HepG2 (cell line): ENCODE measurements at regions not wholly inside any gene's neighbourhood (a gene's known extent, or its start where the extent isn't known, plus 50 kb on each side); places are given as distances from the start of the nearest gene placed in this dataset.

Experiments
- ATAC-seq: fragments of 200-7000 bp; cut with Tn5 transposase; 3 replicates; pipeline ENCODE4 v1.9.1; 2020; ENCODE audit warnings: mild to moderate bottlenecking, moderate library complexity
- BruUV-seq: library from RNA; stranded (reverse); fragments of 400-500 nt; replicated peaks from 2 replicates; lab custom pipeline; 2021; lab: Mats Ljungman, UMichigan
- CTCF ChIA-PET: fragments of 300-600 bp; formaldehyde crosslinking; extraction: SDS; loops from one replicate; lab custom pipeline; 2021; ENCODE audit warnings: low total read pairs, inconsistent platforms, low intra/inter-chr PET ratio; lab: Yijun Ruan, JAX
- POLR2A ChIA-PET: fragments of 350-600 bp; sonication (Branson Sonifier 250); formaldehyde crosslinking; loops from one replicate; lab custom pipeline; 2020; ENCODE audit warnings: antibody characterized with exemption, inconsistent platforms; lab: Yijun Ruan, JAX
- DNase-seq: peaks from one replicate; pipeline ENCODE4 v3.0.0-alpha.2; 2015; ENCODE audit warnings: low spot score
- FAIRE-seq: peaks from 3 replicates; lab custom pipeline; 2011; peaks lifted over from hg19 to GRCh38; lab: Jason Lieb, UNC
- H2AFZ ChIP-seq: one replicate; pipeline ENCODE4 v1.6.1; 2011; ENCODE audit warnings: low read length, inconsistent platforms
- H3K27ac ChIP-seq: fragments of 300-600 bp; 3 replicates; pipeline ENCODE4 v1.8.0; 2011; ENCODE audit warnings: mixed run types, mild to moderate bottlenecking, mixed read lengths, low read length, inconsistent platforms; ENCODE audit not compliant: insufficient read depth; ENCODE audit errors: extremely low read length
- H3K27me3 ChIP-seq, 2 experiments: fragments of 200-600 bp in 1 of 2; 2 replicates in 1 of 2; 3 replicates in 1 of 2; pipeline versions ENCODE4 v1.6.0 to v1.8.0; 2011; ENCODE audit warnings: low read length in 2 of 2, mild to moderate bottlenecking in 2 of 2, moderate library complexity in 2 of 2, inconsistent platforms in 1 of 2; ENCODE audit not compliant: insufficient read depth in 2 of 2, control insufficient read depth in 1 of 2
- H3K36me3 ChIP-seq, 2 experiments: fragments of 200-600 bp in 1 of 2; replicated peaks in 1 of 2; 2 replicates in 1 of 2; 3 replicates in 1 of 2; pipeline versions ENCODE4 v1.5.1 to v1.8.0; 2011; ENCODE audit warnings: low read length in 2 of 2, inconsistent platforms in 1 of 2; ENCODE audit not compliant: insufficient read depth in 2 of 2, control insufficient read depth in 1 of 2
- H3K4me1 ChIP-seq: 2 replicates; pipeline ENCODE4 v1.5.1; 2012; ENCODE audit warnings: low read length, inconsistent platforms; ENCODE audit not compliant: insufficient read depth
- H3K4me2 ChIP-seq: 2 replicates; pipeline ENCODE4 v1.6.0; 2011; ENCODE audit warnings: low read depth, low read length, inconsistent platforms
- H3K4me3 ChIP-seq, 3 experiments: fragments of 200-600 bp in 1 of 3; sonication (generic), shearing (Covaris generic) in 1 of 3; replicated peaks in 1 of 3; 2 replicates each; pipeline ENCODE4 v1.5.1; 2011 to 2016; ENCODE audit warnings: low read length in 3 of 3, inconsistent platforms in 2 of 3, low read depth in 2 of 3, mild to moderate bottlenecking in 2 of 3, control low read depth in 1 of 3, mixed read lengths in 1 of 3; ENCODE audit not compliant: insufficient read depth in 1 of 3
- H3K79me2 ChIP-seq: one replicate; pipeline ENCODE4 v1.6.1; 2011; ENCODE audit warnings: low read length, inconsistent platforms; ENCODE audit not compliant: insufficient read depth
- H3K9ac ChIP-seq: 2 replicates; pipeline ENCODE4 v1.6.0; 2011; ENCODE audit warnings: mild to moderate bottlenecking, low read depth, low read length, inconsistent platforms; ENCODE audit not compliant: insufficient read depth
- H3K9me3 ChIP-seq: 2 replicates; pipeline ENCODE4 v1.5.1; 2012; ENCODE audit warnings: mild to moderate bottlenecking, low read length
- H4K20me1 ChIP-seq: 2 replicates; pipeline ENCODE4 v1.6.0; 2011; ENCODE audit warnings: inconsistent platforms, mild to moderate bottlenecking, low read length, moderate library complexity; ENCODE audit not compliant: insufficient read depth
- MBD4 ChIP-seq: IDR thresholded peaks from 2 replicates; pipeline ENCODE4 v1.6.1; 2012; ENCODE audit warnings: low read length, inconsistent platforms, borderline replicate concordance
- NR1H2 ChIP-seq: sonication (generic); formaldehyde crosslinking; IDR thresholded peaks from 2 replicates; pipeline ENCODE4 v1.8.1; 2022; ENCODE audit warnings: low read depth, missing genetic modification reagents, borderline replicate concordance
- ZNF629 ChIP-seq: sonication (generic); formaldehyde crosslinking; conservative IDR thresholded peaks from 2 replicates; pipeline ENCODE4 v1.5.0; 2020; ENCODE audit warnings: missing genetic modification reagents
- WGBS: methylation state at CpG from one replicate; pipeline ENCODE4 v1.1.6; 2017; ENCODE audit warnings: low lambda C conversion rate; 5-methylcytosine and 5-hydroxymethylcytosine counted together
- in situ Hi-C: cut with HindIII; loops from 2 replicates; pipeline ENCODE4 v1.10.0; 2017; ENCODE audit warnings: low pct_unique_long_range_greater_than_20kb; ENCODE audit not compliant: extremely low pct_ligation_motif_present
- intact Hi-C: fragments of 100-400 bp; cut with micrococcal nuclease; formaldehyde crosslinking; loops from one replicate; pipeline ENCODE4 v1.10.0; 2022; ENCODE audit not compliant: unreplicated experiment
- TF ChIP-seq, protein P1 (sequence below): sonication (generic); formaldehyde crosslinking; IDR thresholded peaks from 2 replicates; pipeline ENCODE4 v1.4.0; 2020; ENCODE audit warnings: low read depth, missing genetic modification reagents
- TF ChIP-seq, protein P2 (sequence below): sonication (generic); formaldehyde crosslinking; IDR thresholded peaks from 2 replicates; pipeline ENCODE4 v1.8.0; 2022; ENCODE audit warnings: missing genetic modification reagents, mild to moderate bottlenecking, inconsistent platforms, borderline replicate concordance
- TF ChIP-seq, protein P3 (sequence below): sonication (generic); formaldehyde crosslinking; IDR thresholded peaks from 2 replicates; pipeline ENCODE4 v1.5.0; 2020; ENCODE audit warnings: missing genetic modification reagents, mild to moderate bottlenecking, borderline replicate concordance
- TF ChIP-seq, protein P4 (sequence below): sonication (generic); formaldehyde crosslinking; IDR thresholded peaks from 2 replicates; pipeline ENCODE4 v1.4.0; 2020; ENCODE audit warnings: missing genetic modification reagents
- TF ChIP-seq, protein P5 (sequence below): sonication (generic); formaldehyde crosslinking; IDR thresholded peaks from 2 replicates; pipeline ENCODE4 v1.8.1; 2023; ENCODE audit warnings: mild to moderate bottlenecking, missing genetic modification reagents, borderline replicate concordance
- TF ChIP-seq, protein P6 (sequence below): sonication (generic); formaldehyde crosslinking; IDR thresholded peaks from 2 replicates; pipeline ENCODE4 v1.8.0; 2022; ENCODE audit warnings: missing genetic modification reagents, mild to moderate bottlenecking, moderate library complexity, borderline replicate concordance

DNA sequence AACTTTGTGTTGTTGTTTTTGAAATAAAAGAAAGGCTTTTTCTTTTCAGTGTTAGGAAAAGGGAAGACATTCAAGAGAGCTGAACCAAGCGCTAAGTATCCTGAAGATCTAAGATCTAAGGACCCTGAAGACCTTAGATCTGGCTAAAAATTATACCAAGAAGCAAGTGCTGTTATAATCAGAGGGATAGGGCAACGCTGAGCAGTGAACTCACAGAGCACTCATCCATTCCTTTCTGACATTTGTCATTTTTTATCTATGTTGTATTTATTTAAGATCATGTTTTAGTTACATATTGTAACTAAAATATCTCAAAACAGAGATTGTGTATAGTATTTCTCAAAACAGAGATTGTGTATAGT lies 60.5 kb upstream of the FAM216B start:
- no peaks in the 10 kb centered on the region for H3K27me3 ChIP-seq
- POLR2A ChIA-PET: no interaction called here
- CTCF ChIA-PET: no interaction called here
- H4K20me1 ChIP-seq: no peaks in the 10 kb centered on the region
- intact Hi-C loops: no loop called here
- 26% methylated on average over 2 of the region's 2 CpGs for WGBS
- no peaks in the 10 kb centered on the region for H3K79me2 ChIP-seq
- no peak overlapping the region for H3K4me3 ChIP-seq
- FAIRE-seq: no peak
- ATAC-seq: no peak
- DNase-seq: no peak
- in situ Hi-C loops: no loop called here
- H3K27ac ChIP-seq: no peak overlapping the region
- H2AFZ ChIP-seq: no peak overlapping the region
- H3K9ac ChIP-seq: no peak overlapping the region
- no TSS peak for BruUV-seq
- H3K36me3 ChIP-seq: no peaks in the 10 kb centered on the region
- no peaks in the 10 kb centered on the region for H3K4me1 ChIP-seq
- no peak overlapping the region for H3K4me2 ChIP-seq
- H3K9me3 ChIP-seq: no peaks in the 10 kb centered on the region
- no peak for TF ChIP-seq NR1H2 (CRISPR knock-in tag)
- TF ChIP-seq, protein P1, sequence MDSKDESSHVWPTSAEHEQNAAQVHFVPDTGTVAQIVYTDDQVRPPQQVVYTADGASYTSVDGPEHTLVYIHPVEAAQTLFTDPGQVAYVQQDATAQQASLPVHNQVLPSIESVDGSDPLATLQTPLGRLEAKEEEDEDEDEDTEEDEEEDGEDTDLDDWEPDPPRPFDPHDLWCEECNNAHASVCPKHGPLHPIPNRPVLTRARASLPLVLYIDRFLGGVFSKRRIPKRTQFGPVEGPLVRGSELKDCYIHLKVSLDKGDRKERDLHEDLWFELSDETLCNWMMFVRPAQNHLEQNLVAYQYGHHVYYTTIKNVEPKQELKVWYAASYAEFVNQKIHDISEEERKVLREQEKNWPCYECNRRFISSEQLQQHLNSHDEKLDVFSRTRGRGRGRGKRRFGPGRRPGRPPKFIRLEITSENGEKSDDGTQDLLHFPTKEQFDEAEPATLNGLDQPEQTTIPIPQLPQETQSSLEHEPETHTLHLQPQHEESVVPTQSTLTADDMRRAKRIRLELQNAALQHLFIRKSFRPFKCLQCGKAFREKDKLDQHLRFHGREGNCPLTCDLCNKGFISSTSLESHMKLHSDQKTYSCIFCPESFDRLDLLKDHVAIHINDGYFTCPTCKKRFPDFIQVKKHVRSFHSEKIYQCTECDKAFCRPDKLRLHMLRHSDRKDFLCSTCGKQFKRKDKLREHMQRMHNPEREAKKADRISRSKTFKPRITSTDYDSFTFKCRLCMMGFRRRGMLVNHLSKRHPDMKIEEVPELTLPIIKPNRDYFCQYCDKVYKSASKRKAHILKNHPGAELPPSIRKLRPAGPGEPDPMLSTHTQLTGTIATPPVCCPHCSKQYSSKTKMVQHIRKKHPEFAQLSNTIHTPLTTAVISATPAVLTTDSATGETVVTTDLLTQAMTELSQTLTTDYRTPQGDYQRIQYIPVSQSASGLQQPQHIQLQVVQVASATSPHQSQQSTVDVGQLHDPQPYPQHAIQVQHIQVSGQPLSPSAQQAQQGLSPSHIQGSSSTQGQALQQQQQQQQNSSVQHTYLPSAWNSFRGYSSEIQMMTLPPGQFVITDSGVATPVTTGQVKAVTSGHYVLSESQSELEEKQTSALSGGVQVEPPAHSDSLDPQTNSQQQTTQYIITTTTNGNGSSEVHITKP: no peak
- TF ChIP-seq, protein P2, sequence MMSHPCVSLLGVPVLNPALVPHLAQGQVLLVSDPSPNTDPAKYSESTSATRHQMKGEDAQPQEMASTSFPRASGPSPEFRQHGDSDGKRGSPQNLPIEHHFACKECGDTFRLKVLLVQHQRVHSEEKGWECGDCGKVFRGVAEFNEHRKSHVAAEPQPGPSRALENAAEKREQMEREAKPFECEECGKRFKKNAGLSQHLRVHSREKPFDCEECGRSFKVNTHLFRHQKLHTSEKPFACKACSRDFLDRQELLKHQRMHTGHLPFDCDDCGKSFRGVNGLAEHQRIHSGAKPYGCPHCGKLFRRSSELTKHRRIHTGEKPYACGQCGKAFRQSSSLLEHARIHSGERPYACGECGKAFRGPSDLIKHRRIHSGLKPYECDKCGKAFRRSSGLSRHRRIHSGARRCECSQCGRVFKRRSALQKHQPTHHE: no peak
- TF ChIP-seq, protein P3, sequence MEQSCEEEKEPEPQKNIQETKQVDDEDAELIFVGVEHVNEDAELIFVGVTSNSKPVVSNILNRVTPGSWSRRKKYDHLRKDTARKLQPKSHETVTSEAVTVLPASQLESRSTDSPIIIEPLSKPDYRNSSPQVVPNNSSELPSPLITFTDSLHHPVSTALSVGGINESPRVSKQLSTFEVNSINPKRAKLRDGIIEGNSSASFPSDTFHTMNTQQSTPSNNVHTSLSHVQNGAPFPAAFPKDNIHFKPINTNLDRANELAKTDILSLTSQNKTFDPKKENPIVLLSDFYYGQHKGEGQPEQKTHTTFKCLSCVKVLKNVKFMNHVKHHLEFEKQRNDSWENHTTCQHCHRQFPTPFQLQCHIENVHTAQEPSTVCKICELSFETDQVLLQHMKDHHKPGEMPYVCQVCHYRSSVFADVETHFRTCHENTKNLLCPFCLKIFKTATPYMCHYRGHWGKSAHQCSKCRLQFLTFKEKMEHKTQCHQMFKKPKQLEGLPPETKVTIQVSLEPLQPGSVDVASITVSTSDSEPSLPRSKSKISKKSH (CRISPR knock-in tag): no peak
- TF ChIP-seq, protein P4, sequence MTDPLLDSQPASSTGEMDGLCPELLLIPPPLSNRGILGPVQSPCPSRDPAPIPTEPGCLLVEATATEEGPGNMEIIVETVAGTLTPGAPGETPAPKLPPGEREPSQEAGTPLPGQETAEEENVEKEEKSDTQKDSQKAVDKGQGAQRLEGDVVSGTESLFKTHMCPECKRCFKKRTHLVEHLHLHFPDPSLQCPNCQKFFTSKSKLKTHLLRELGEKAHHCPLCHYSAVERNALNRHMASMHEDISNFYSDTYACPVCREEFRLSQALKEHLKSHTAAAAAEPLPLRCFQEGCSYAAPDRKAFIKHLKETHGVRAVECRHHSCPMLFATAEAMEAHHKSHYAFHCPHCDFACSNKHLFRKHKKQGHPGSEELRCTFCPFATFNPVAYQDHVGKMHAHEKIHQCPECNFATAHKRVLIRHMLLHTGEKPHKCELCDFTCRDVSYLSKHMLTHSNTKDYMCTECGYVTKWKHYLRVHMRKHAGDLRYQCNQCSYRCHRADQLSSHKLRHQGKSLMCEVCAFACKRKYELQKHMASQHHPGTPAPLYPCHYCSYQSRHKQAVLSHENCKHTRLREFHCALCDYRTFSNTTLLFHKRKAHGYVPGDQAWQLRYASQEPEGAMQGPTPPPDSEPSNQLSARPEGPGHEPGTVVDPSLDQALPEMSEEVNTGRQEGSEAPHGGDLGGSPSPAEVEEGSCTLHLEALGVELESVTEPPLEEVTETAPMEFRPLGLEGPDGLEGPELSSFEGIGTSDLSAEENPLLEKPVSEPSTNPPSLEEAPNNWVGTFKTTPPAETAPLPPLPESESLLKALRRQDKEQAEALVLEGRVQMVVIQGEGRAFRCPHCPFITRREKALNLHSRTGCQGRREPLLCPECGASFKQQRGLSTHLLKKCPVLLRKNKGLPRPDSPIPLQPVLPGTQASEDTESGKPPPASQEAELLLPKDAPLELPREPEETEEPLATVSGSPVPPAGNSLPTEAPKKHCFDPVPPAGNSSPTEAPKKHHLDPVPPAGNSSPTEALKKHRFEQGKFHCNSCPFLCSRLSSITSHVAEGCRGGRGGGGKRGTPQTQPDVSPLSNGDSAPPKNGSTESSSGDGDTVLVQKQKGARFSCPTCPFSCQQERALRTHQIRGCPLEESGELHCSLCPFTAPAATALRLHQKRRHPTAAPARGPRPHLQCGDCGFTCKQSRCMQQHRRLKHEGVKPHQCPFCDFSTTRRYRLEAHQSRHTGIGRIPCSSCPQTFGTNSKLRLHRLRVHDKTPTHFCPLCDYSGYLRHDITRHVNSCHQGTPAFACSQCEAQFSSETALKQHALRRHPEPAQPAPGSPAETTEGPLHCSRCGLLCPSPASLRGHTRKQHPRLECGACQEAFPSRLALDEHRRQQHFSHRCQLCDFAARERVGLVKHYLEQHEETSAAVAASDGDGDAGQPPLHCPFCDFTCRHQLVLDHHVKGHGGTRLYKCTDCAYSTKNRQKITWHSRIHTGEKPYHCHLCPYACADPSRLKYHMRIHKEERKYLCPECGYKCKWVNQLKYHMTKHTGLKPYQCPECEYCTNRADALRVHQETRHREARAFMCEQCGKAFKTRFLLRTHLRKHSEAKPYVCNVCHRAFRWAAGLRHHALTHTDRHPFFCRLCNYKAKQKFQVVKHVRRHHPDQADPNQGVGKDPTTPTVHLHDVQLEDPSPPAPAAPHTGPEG: no peak
- TF ChIP-seq ZNF629 (CRISPR knock-in tag): no peak
- TF ChIP-seq MBD4: no peak
- TF ChIP-seq, protein P5, sequence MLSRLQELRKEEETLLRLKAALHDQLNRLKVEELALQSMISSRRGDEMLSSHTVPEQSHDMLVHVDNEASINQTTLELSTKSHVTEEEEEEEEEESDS (CRISPR knock-in tag): no peak
- TF ChIP-seq, protein P6, sequence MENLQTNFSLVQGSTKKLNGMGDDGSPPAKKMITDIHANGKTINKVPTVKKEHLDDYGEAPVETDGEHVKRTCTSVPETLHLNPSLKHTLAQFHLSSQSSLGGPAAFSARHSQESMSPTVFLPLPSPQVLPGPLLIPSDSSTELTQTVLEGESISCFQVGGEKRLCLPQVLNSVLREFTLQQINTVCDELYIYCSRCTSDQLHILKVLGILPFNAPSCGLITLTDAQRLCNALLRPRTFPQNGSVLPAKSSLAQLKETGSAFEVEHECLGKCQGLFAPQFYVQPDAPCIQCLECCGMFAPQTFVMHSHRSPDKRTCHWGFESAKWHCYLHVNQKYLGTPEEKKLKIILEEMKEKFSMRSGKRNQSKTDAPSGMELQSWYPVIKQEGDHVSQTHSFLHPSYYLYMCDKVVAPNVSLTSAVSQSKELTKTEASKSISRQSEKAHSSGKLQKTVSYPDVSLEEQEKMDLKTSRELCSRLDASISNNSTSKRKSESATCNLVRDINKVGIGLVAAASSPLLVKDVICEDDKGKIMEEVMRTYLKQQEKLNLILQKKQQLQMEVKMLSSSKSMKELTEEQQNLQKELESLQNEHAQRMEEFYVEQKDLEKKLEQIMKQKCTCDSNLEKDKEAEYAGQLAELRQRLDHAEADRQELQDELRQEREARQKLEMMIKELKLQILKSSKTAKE (CRISPR knock-in tag): no peak
